Stomach (tissue), 8 donors: ENCODE measurements at regions not wholly inside any gene's neighbourhood (a gene's known extent, or its start where the extent isn't known, plus 50 kb on each side); places are given as distances from the start of the nearest gene placed in this dataset.

Source experiments
- DNase-seq, 2 donors: peaks; one replicate each; pipeline versions ENCODE4 v3.0.0 to v3.0.0-alpha.2; 2013 to 2019
- H3K27ac ChIP-seq, 5 donors: fragments of 200-600 bp in 4 of 5; sonication (generic) in 4 of 5; one replicate each; pipeline ENCODE4 v1.5.1; 2013 to 2019; ENCODE audit warnings: mild to moderate bottlenecking in 1 of 5, moderate library complexity in 1 of 5
- H3K27me3 ChIP-seq, 3 donors: fragments of 200-600 bp; sonication (generic); one replicate each; pipeline ENCODE4 v1.5.1; 2017 to 2019; ENCODE audit warnings: mixed run types in 1 of 3
- H3K36me3 ChIP-seq, 4 donors: fragments of 200-600 bp; sonication (generic); 1 replicate in 3 of 4; 2 replicates in 1 of 4; pipeline ENCODE4 v1.5.1; 2016 to 2019
- H3K4me1 ChIP-seq, 4 donors: fragments of 200-600 bp; sonication (generic); one replicate each; pipeline ENCODE4 v1.5.1; 2016 to 2019
- H3K4me3 ChIP-seq, 4 donors: fragments of 200-600 bp; sonication (generic) in 3 of 4; one replicate each; pipeline ENCODE4 v1.5.1; 2016 to 2019; ENCODE audit warnings: mild to moderate bottlenecking in 1 of 4
- H3K9me3 ChIP-seq, 4 donors: fragments of 200-600 bp; sonication (generic); one replicate each; pipeline ENCODE4 v1.5.1; 2016 to 2019
- EP300 ChIP-seq: sonication (generic); formaldehyde crosslinking; IDR thresholded peaks from one replicate; pipeline ENCODE4 v1.6.1; 2017; ENCODE audit warnings: antibody characterized with exemption
- POLR2A ChIP-seq, 4 donors: fragments of 450-650 bp; IDR thresholded peaks; one replicate each; pipeline ENCODE4 v1.6.1; 2016; ENCODE audit warnings: antibody characterized with exemption in 4 of 4, control low read depth in 2 of 4, mild to moderate bottlenecking in 1 of 4, moderate library complexity in 1 of 4
- POLR2AphosphoS5 ChIP-seq, 3 donors: sonication (generic); formaldehyde crosslinking; IDR thresholded peaks; one replicate each; pipeline ENCODE4 v1.6.1; 2016; ENCODE audit warnings: antibody characterized with exemption in 3 of 3
- WGBS, 5 donors: extraction: QIAGEN DNeasy Blood & Tissue Kit in 3 of 5; methylation state at CpG; one replicate each; pipeline versions ENCODE4 v1.1.5 to v1.1.7; 2013 to 2018; 5-methylcytosine and 5-hydroxymethylcytosine counted together
- intact Hi-C: fragments of 100-400 bp; cut with DNase I; formaldehyde crosslinking; loops from one replicate; pipeline ENCODE4 v1.15.1; 2023; ENCODE audit warnings: low total_unique reads
- TF ChIP-seq, protein P1 (sequence below), 7 experiments: fragments of 450-650 bp in 4 of 7; fragments of 200-600 bp in 3 of 7; sonication (generic) in 3 of 7; IDR thresholded peaks; one replicate each; pipeline ENCODE4 v1.5.1; 2016 to 2019; ENCODE audit warnings: antibody characterized with exemption in 7 of 7, control low read depth in 2 of 7, mild to moderate bottlenecking in 1 of 7
- donor health status: healthy with polysubstance abuse.
- donor health status: Bipolar disorder and iron deficiency.
- donor health status: healthy.

DNA sequence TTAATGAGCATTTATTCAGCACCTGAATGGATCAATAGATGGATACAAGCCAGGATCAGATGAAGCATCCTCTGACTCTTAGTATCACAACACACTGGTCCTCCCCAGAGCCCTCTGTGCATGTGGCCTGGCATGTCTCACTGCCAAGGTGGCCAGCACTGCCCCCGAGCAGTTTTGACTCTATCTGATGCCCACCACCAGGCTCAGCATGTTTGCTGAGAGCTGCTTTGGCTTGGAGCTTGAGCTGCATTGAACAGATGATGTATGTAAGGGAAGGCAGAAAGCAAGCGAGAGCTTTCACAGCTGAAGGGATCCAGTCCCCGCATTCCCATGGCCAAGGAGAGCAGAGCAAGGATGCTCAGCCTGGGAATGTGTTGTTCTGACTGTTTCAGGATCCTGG, 320.3 kb downstream of the BUD13 start:
- Histone ChIP-seq H3K27ac (no peak overlapping the region), H3K27me3 (peaks cover 0 to 5% (median 0%) of the 10 kb centered on the region in 3 donors), H3K9me3 (peaks cover 0 to 19% (median 11%) of the 10 kb centered on the region in 4 donors), H3K36me3 (no peaks in the 10 kb centered on the region), H3K4me1 (no peaks in the 10 kb centered on the region), H3K4me3 (no peak overlapping the region)
- intact Hi-C loops = no loop called here
- TF ChIP-seq EP300 (no peak), POLR2A (IDR thresholded peaks at IDR 0.05) (no peak), POLR2AphosphoS5 (IDR thresholded peaks at IDR 0.05) (no peak)
- TF ChIP-seq, protein P1, sequence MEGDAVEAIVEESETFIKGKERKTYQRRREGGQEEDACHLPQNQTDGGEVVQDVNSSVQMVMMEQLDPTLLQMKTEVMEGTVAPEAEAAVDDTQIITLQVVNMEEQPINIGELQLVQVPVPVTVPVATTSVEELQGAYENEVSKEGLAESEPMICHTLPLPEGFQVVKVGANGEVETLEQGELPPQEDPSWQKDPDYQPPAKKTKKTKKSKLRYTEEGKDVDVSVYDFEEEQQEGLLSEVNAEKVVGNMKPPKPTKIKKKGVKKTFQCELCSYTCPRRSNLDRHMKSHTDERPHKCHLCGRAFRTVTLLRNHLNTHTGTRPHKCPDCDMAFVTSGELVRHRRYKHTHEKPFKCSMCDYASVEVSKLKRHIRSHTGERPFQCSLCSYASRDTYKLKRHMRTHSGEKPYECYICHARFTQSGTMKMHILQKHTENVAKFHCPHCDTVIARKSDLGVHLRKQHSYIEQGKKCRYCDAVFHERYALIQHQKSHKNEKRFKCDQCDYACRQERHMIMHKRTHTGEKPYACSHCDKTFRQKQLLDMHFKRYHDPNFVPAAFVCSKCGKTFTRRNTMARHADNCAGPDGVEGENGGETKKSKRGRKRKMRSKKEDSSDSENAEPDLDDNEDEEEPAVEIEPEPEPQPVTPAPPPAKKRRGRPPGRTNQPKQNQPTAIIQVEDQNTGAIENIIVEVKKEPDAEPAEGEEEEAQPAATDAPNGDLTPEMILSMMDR (IDR thresholded peaks at IDR 0.05) = no peak
- WGBS, 5 donors = 48 to 87% (median 65%) methylated on average over 3 of the region's 3 CpGs
- DNase-seq = no peak

DNA sequence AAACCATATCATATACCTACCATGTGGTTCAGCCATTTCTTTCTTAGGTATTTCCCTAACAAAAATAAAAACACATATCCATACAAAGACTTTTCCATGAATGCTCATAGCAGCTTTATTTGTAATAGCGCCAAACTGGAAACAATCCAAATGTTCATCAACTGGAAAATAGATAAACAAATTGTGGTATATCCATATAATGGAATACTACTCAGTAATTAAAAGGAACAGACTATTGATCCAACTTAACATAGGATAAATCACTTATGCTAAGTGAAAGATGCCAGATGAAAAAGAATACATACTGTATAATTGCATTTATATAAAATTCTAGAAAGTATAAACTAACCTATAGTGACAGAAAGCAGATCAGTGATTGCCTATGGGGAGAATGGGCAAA, 323.3 kb downstream of the BUD13 start:
- peaks cover 0 to 19% (median 11%) of the 10 kb centered on the region in 4 donors for H3K9me3 ChIP-seq
- no peaks in the 10 kb centered on the region for H3K27me3 ChIP-seq
- H3K27ac ChIP-seq = no peak overlapping the region
- WGBS, 5 donors = 86 to 96% (median 94%) methylated on average over 1 of the region's 1 CpG
- no peak overlapping the region for H3K4me3 ChIP-seq
- intact Hi-C loops = no loop called here
- TF ChIP-seq EP300 (no peak), POLR2AphosphoS5 (IDR thresholded peaks at IDR 0.05) (no peak), POLR2A (IDR thresholded peaks at IDR 0.05) (no peak)
- TF ChIP-seq, protein P1 (IDR thresholded peaks at IDR 0.05) = no peak
- H3K36me3 ChIP-seq = no peaks in the 10 kb centered on the region
- H3K4me1 ChIP-seq = peaks cover 0 to 5% (median 2%) of the 10 kb centered on the region in 4 donors
- no peak for DNase-seq

DNA sequence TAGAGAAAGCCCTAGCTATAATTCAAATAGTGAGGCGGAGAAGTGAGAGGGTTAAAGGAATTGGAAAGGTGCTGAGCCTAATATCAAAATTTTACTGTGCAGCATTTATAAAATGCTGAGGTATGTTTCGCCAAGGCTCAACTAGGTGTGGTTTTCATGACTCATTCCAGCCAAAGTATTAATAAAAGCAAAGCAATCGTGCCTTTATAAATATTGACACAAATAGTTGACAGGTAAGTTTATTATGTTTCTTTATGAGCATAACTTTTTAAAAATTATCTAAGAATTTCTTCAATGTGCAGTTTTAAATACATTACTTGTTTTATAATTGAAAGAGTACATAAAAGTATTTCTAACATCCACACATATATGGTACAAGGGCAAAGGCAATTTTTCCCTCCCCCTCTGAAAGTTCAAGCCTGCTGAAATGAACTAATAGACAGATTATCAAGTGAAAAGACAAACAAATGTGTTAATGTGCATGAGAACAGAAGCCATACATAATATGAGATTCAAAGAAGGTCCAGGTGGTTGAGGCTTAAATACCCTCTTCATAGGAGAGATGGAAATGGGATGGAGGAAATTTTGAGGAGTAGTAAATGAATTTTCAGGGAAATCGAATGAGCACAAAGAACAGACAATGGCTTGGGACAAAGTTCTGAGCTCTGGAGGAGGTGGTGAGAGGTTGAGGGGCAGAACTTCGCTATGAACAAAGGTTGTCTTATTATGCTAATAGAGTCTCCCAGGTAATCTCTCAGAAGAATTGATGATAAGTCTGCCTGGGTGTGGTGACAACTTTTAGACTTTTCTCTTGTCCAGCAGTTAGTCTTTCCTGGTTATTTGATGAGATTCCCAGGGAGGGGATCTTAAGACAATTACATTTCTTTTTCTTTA, 326.5 kb downstream of the BUD13 start:
- no peak overlapping the region for H3K4me3 ChIP-seq
- intact Hi-C loops = no loop called here
- peaks cover 0 to 4% (median 0%) of the 10 kb centered on the region in 3 donors for H3K27me3 ChIP-seq
- H3K36me3 ChIP-seq = no peaks in the 10 kb centered on the region
- peaks cover 0 to 5% (median 2%) of the 10 kb centered on the region in 4 donors for H3K4me1 ChIP-seq
- peaks cover 0 to 30% (median 8%) of the 10 kb centered on the region in 4 donors for H3K9me3 ChIP-seq
- no peak for TF ChIP-seq POLR2A (IDR thresholded peaks at IDR 0.05)
- 29 to 39% (median 37%) methylated on average over 5 of the region's 5 CpGs for WGBS, 5 donors
- DNase-seq = no peak
- no peak overlapping the region for H3K27ac ChIP-seq

DNA sequence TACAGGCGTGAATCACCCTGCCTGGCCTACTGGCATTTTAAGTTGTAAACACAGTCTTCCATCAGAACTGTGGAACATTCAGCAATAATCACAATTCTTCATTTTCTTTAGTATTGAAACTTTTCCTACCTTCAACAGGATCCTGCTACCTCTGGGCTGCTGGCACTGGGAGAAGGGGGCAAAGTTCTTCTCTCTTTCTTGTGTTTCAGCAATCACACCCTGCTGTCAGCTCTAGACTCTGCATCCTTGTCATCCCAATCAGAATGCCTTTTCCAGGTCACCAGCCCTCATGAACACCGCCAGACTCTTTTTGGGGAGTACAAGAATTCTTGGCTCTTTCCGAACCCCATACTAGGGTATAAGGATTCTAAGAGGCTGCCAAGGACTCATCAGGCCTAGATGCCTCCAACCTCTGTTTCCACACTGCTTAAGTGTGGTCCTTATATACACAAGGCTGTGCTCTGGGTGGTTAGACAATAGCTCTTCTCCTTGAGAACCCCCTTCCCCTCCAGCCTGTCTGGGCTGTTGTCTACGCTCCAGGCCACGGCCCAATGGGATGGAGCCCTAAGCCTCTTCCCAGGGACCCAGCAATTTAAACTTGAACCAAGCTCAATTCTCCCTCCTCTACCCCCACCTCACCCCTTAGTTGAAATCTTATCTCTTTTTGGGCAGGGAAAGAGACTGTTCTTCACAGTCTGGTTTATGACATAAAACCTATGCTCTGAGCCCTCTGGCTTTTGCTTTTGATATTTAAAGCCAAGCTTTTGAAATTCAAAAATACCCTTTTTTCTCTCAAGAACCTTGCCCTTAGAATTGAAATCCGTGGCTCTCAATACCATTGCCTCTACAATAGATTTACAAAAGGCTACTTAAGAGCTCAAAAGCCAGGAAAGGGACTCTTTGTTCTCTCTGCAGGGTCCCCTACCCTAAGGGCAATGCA, 327.4 kb downstream of the BUD13 start:
- DNase-seq = no peak
- intact Hi-C loops = no loop called here
- TF ChIP-seq EP300 (no peak), POLR2AphosphoS5 (IDR thresholded peaks at IDR 0.05) (no peak)
- TF ChIP-seq, protein P1 (IDR thresholded peaks at IDR 0.05) = no peak
- Histone ChIP-seq H3K27ac (no peak overlapping the region), H3K4me1 (peaks cover 0 to 5% (median 2%) of the 10 kb centered on the region in 4 donors), H3K4me3 (no peak overlapping the region), H3K27me3 (peaks cover 0 to 4% (median 0%) of the 10 kb centered on the region in 3 donors), H3K9me3 (peaks cover 0 to 30% (median 14%) of the 10 kb centered on the region in 4 donors), H3K36me3 (no peaks in the 10 kb centered on the region)
- 67 to 73% (median 69%) methylated on average over 6 of the region's 6 CpGs for WGBS, 5 donors
